Hematopoietic multipotent progenitor cell treated with erythropoietin and hydrocortisone succinate and interleukin-3 and kit ligand, for 15 days (in vitro differentiated cells): ENCODE measurements at regions not wholly inside any gene's neighbourhood (a gene's known extent, or its start where the extent isn't known, plus 50 kb on each side); places are given as distances from the start of the nearest gene placed in this dataset.

Experiments
- DNase-seq: peaks from one replicate; pipeline ENCODE4 v3.0.0-alpha.2; 2015; ENCODE audit warnings: low spot score

DNA sequence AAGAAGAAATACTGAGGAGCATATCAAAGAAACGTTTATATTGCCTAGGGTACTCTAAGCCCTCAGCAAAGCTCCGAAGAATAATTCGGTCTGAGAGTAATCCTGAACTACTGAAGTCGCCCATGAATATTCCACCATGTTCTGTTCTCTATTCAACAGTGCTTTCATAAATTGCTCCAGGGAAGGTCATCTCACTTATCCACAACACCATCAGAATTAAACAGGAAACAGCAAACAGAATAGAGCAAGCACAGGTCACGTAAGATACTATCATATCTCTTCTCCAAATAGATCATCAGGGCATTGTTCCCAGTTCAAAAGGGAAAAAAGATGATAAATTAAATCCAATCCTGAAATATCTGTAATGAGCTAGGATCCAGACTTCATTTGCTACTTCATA, 325.6 kb downstream of the DEPDC1B start:
- no peak for DNase-seq

DNA sequence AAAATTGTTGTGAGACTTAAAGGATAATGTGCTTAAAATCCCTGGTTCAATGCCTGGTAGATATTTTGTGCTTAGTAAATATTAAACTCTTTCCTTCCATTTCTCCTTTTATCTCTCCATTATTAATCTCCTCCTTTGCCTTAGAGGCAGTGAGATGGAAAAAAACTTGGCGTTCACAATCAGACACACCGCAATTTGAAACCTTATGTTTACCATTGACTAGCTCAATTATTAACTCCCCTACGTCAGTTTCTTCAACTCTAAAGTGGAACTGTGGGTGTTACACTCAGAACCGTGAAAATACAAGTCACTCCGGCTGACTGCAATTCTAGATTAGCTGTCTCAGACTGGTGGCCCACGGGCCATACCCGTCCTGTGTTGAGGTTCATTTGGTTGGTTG, 327.2 kb downstream of the DEPDC1B start:
- DNase-seq: no peak

- no peak for DNase-seq
Measured at GRCh38 chr5:60371065-60371464, 328.9 kb downstream of the DEPDC1B start.

GRCh38 chr5:60370508-60370907, 329.5 kb downstream of the DEPDC1B start:
- no peak for DNase-seq

- no peak for DNase-seq
Measured at GRCh38 chr5:60369391-60369790, 330.6 kb downstream of the DEPDC1B start.

GRCh38 chr5:60368100-60368499, 331.9 kb downstream of the DEPDC1B start:
- no peak for DNase-seq

GRCh38 chr5:60366489-60366888, 333.5 kb downstream of the DEPDC1B start:
- DNase-seq: no peak

GRCh38 chr5:60365001-60365400, 335.0 kb downstream of the DEPDC1B start:
- no peak for DNase-seq

- DNase-seq: no peak
Measured at GRCh38 chr5:60362158-60362557, 337.8 kb downstream of the DEPDC1B start.

DNA sequence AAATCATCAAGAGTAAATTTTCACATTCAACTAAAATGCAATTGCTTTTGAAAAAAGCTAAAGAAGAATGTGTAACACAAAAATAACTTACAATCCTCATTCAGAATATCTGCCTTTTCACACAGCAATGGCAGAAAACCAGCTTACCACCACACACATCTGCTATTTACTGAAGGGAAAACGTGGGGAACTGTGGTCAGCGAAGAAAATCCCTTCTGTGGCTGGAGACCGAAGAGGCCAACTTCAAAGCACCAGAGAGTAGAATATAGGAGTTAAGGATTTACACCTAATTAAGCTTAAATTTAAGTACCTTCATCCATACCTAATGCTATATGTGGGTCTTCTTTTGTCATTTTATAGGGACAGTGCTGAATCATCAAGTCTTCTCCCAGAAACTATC, 339.6 kb downstream of the DEPDC1B start:
- no peak for DNase-seq

DNA sequence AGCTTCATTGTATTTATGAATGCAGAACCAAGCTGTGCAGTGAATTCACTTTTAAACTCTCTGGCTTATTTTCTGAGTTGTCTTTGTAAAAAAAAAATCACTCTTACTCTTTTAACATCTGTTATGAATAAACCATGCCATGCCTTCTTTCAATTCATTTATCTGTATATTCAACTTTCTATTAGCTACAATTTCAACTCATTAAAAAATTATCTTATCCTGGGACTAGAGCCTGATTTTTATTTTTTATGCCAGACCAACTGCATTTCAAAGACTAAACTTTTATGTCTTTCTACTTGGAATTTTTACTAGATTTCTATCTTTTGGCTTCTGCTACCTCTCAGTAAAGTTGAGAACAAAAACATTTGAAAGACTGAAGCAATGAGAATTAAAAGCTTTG, 342.7 kb downstream of the DEPDC1B start:
- DNase-seq: no peak

- no peak for DNase-seq
Measured at GRCh38 chr5:60356745-60357144, 343.2 kb downstream of the DEPDC1B start.

- DNase-seq: no peak
Measured at GRCh38 chr5:60355181-60355580, 344.8 kb downstream of the DEPDC1B start.

- no peak for DNase-seq
Measured at GRCh38 chr5:60354311-60354710, 345.7 kb downstream of the DEPDC1B start.

GRCh38 chr5:60352992-60353599, 346.9 kb downstream of the DEPDC1B start:
- no peak for DNase-seq

GRCh38 chr5:60350794-60351193, 349.2 kb downstream of the DEPDC1B start:
- no peak for DNase-seq

DNA sequence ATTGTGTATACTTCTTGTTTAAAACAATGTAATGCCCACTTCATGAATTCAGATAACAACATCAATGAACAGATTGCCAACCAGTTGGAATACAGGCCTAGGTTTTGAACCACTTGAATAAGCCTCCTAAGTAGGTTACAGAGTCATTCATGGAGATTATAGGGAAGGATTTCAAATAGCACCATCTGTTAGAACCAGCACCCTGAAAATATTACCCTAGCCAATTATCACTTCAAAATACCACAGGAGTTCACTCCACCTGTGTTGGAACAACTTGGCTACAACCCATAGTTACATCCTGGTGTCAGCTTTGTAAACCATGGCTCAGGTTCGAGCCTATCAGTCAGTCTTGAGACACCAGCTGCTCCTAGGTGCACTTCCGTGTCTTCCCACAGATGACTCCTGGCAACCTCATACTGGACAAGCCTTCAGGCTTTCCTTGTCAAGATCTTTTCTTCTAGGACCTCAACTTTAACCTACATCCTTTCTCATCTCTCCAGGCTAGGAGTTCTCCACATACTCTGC, 350.0 kb downstream of the DEPDC1B start:
- DNase-seq: no peak

DNA sequence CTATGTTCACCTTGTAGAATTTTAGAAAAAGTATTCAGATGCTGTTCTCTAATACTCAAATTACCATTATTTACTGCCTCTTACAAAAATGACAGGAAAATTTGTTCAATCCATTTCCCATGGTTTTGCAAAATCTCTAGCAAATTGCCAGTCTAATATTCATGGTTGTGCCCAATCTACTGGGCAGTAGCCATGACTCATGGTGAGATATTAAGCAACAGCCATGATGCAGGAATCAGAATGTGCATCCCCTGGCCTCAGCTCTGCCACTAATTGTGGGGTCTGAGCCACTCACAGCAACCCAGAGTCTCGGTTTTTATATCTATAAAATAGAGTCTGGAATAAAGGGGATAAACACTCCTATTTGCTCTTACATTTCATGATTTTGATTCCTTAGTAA, 353.6 kb downstream of the DEPDC1B start:
- DNase-seq: no peak

GRCh38 chr5:60343102-60343501, 356.9 kb downstream of the DEPDC1B start:
- DNase-seq: no peak

GRCh38 chr5:60340965-60341471, 358.9 kb downstream of the DEPDC1B start:
- no peak for DNase-seq

GRCh38 chr5:60340326-60340725, 359.6 kb downstream of the DEPDC1B start:
- DNase-seq: no peak

- no peak for DNase-seq
Measured at GRCh38 chr5:60339691-60340201, 360.2 kb downstream of the DEPDC1B start.

- no peak for DNase-seq
Measured at GRCh38 chr5:60338846-60339245, 361.1 kb downstream of the DEPDC1B start.

DNA sequence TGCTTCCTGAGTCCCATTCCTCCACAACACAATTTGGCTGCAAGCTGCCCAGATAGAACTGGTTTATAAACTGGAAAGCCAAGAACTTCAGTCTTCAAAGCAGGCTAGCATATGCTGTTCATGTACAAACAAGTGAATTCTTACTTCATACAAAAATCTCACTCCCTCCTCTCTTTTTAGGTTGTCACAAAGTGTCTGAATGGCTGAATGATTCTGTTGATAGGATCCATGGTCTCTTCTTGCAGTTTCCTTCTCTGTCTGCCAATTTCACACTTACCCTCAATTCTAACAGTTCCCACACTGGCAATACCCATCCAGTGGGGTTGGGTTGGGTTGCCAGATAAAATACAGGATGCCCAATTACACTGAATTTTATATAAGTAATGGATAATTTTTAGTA, 363.5 kb downstream of the DEPDC1B start:
- DNase-seq: no peak
